Smooth muscle cell (in vitro differentiated cells): ENCODE measurements at regions not wholly inside any gene's neighbourhood (a gene's known extent, or its start where the extent isn't known, plus 50 kb on each side); places are given as distances from the start of the nearest gene placed in this dataset.

Experiments
- DNase-seq: peaks from one replicate; lab custom pipeline; 2025; ENCODE audit not compliant: unreplicated experiment; lab: John Stamatoyannopoulos, UW
- H2AFZ ChIP-seq: fragments of 200-600 bp; sonication (generic); 2 replicates; pipeline ENCODE4 v1.6.0; 2016; ENCODE audit warnings: antibody characterized with exemption, low read depth, mild to moderate bottlenecking
- H3F3A ChIP-seq: fragments of 200-600 bp; sonication (generic); 2 replicates; pipeline ENCODE4 v1.6.0; 2017; ENCODE audit warnings: antibody characterized with exemption, low read depth
- H3K27ac ChIP-seq: fragments of 200-600 bp; sonication (generic); 2 replicates; pipeline ENCODE4 v1.5.1; 2016; ENCODE audit warnings: low read depth, mild to moderate bottlenecking
- H3K27me3 ChIP-seq: fragments of 200-600 bp; sonication (generic); 2 replicates; pipeline ENCODE4 v1.6.1; 2016; ENCODE audit warnings: low read depth, mild to moderate bottlenecking
- H3K36me3 ChIP-seq: fragments of 200-600 bp; sonication (generic); 2 replicates; pipeline ENCODE4 v1.5.1; 2016; ENCODE audit warnings: low read depth
- H3K4me1 ChIP-seq: fragments of 200-600 bp; sonication (generic); 2 replicates; pipeline ENCODE4 v1.5.1; 2016; ENCODE audit warnings: low read depth
- H3K4me2 ChIP-seq: fragments of 200-600 bp; sonication (generic); 2 replicates; pipeline ENCODE4 v1.6.0; 2016; ENCODE audit warnings: mild to moderate bottlenecking
- H3K4me3 ChIP-seq: fragments of 200-600 bp; sonication (generic); 2 replicates; pipeline ENCODE4 v1.5.1; 2016; ENCODE audit warnings: mild to moderate bottlenecking
- H3K79me2 ChIP-seq: fragments of 200-600 bp; sonication (generic); 2 replicates; pipeline ENCODE4 v1.6.0; 2016; ENCODE audit warnings: low read depth, mild to moderate bottlenecking
- H3K9ac ChIP-seq: fragments of 200-600 bp; sonication (generic); 2 replicates; pipeline ENCODE4 v1.6.0; 2016; ENCODE audit warnings: low read depth
- H3K9me3 ChIP-seq: fragments of 200-600 bp; sonication (generic); replicated peaks from 2 replicates; pipeline ENCODE4 v1.5.1; 2016; ENCODE audit warnings: low read depth
- H4K20me1 ChIP-seq: fragments of 200-600 bp; sonication (generic); 2 replicates; pipeline ENCODE4 v1.6.0; 2016; ENCODE audit warnings: low read depth
- WGBS: methylation state at CpG from one replicate; pipeline ENCODE4 v1.1.7; 2016; ENCODE audit warnings: low lambda C conversion rate; 5-methylcytosine and 5-hydroxymethylcytosine counted together
- TF ChIP-seq, protein P1 (sequence below): fragments of 200-600 bp; sonication (generic); IDR thresholded peaks from 2 replicates; pipeline ENCODE4 v1.5.1; 2017; ENCODE audit warnings: borderline replicate concordance, mild to moderate bottlenecking, antibody characterized with exemption; ENCODE audit not compliant: insufficient read depth, poor library complexity, severe bottlenecking

DNA sequence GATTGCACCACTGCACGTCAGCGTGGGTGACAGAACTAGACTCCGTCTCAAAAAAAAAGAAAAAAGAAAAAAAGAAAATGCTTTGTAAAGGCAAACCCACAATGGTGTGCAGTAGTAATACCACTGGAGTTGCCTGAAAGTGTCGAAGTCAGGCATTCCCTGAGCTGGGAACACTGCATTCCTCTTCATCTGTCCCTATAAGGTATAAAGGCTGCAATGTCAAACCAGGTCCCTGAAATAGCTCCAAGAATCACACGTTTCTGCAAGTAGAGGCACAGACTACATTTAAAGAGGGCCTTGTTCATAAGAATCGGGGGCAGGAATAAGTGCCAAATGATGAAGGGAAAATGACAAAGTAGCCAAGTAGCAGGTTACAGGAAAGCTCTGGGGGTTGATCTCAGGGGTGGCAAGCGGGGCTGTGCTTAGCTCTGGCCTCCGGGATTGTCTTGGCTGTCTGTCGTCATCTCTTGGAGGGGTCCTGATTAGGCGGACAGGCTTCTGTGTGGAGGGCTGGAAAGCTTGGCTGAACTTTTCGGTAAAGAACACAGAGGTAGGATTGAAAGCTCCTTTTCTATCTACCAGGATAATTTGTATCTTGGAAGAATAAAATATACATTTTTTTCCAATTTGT is 109.1 kb downstream of the PFKFB3 start:
- Histone ChIP-seq H3K4me3 (no peak overlapping the region), H3K79me2 (no peaks in the 10 kb centered on the region), H3K9ac (no peak overlapping the region), H2AFZ (no peak overlapping the region), H4K20me1 (no peaks in the 10 kb centered on the region), H3K27me3 (no peaks in the 10 kb centered on the region), H3K4me2 (no peak overlapping the region), H3K9me3 (no peaks in the 10 kb centered on the region), H3K4me1 (no peaks in the 10 kb centered on the region), H3K27ac (no peak overlapping the region), H3K36me3 (no peaks in the 10 kb centered on the region), H3F3A (no peaks in the 10 kb centered on the region)
- DNase-seq = no peak
- TF ChIP-seq, protein P1, sequence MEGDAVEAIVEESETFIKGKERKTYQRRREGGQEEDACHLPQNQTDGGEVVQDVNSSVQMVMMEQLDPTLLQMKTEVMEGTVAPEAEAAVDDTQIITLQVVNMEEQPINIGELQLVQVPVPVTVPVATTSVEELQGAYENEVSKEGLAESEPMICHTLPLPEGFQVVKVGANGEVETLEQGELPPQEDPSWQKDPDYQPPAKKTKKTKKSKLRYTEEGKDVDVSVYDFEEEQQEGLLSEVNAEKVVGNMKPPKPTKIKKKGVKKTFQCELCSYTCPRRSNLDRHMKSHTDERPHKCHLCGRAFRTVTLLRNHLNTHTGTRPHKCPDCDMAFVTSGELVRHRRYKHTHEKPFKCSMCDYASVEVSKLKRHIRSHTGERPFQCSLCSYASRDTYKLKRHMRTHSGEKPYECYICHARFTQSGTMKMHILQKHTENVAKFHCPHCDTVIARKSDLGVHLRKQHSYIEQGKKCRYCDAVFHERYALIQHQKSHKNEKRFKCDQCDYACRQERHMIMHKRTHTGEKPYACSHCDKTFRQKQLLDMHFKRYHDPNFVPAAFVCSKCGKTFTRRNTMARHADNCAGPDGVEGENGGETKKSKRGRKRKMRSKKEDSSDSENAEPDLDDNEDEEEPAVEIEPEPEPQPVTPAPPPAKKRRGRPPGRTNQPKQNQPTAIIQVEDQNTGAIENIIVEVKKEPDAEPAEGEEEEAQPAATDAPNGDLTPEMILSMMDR = no peak
- 90% methylated on average over 11 of the region's 11 CpGs for WGBS

DNA sequence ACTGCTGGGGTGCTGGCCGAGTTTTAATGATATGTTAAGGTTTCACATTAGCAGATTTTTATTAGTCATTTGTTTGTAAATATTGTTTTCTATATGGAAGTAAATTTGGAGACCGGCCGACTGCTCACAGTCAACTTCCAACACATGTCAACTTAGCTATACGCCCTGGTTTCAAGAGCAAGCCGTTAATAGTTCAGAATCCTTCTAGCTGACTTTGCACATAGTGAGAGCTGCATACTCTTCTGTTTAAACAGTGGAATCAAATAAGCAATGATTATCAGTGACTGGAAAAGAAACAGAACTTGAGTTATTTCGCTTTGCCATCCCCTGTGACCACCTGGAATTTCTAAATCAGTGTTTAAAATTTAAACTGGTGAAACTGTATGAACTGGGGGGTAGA is 109.9 kb downstream of the PFKFB3 start:
- Histone ChIP-seq H2AFZ (no peak overlapping the region), H3K4me3 (no peak overlapping the region), H3K4me1 (no peaks in the 10 kb centered on the region), H3K9ac (no peak overlapping the region), H3K4me2 (no peak overlapping the region), H3K27me3 (no peaks in the 10 kb centered on the region), H3K36me3 (no peaks in the 10 kb centered on the region), H4K20me1 (no peaks in the 10 kb centered on the region), H3F3A (no peaks in the 10 kb centered on the region), H3K27ac (no peak overlapping the region), H3K79me2 (no peaks in the 10 kb centered on the region), H3K9me3 (no peaks in the 10 kb centered on the region)
- TF ChIP-seq, protein P1 = no peak
- 82% methylated on average over 6 of the region's 6 CpGs for WGBS
- DNase-seq = no peak

DNA sequence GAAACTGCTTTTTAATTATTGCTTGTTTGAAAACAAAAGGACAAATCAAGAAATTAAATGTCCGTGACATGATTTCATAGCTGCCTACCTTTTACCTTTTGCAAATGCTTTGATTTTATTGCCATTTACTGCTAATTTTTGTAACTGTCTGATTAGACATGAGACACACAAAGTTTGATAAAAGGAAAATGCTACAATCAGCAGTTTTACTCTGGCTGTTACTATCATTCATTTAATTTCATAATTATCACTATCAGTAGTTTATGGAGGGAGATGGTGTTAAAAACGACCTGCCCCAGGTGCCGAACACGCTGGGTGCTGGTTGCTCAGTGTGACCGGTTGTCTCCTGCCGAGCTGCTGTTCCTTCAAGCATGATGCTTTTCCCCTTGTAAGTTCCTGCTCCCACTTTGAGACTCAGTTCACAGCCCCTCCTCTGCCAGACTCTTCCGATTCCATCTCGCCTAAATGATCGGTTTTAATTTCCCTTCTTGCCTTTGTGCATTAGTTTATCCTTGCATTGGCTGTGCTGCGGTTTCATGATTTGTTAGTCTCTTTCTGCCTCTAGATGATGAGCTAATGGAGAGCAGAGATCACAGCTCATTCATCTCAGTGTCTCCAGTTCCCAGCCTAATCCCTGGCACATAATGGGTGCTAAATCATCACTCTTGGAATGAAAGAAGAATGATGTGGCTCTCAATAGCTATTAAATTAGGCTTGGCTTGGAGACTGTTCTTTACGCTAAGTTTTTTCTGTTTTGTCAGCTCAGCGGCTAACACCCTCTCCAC is 110.6 kb downstream of the PFKFB3 start:
- TF ChIP-seq, protein P1 = no peak

More for the DNA sequence above, 110.6 kb downstream of the PFKFB3 start:
- no peak overlapping the region for H3K9ac ChIP-seq
- WGBS = 91% methylated on average over 12 of the region's 12 CpGs
- H3K36me3 ChIP-seq = no peaks in the 10 kb centered on the region
- DNase-seq = no peak
- no peak overlapping the region for H3K4me2 ChIP-seq
- H3K9me3 ChIP-seq = no peaks in the 10 kb centered on the region
- H3K4me3 ChIP-seq = no peak overlapping the region
- no peaks in the 10 kb centered on the region for H3K27me3 ChIP-seq
- H3K27ac ChIP-seq = no peak overlapping the region
- no peaks in the 10 kb centered on the region for H3K79me2 ChIP-seq
- no peak overlapping the region for H2AFZ ChIP-seq
- H3K4me1 ChIP-seq = no peaks in the 10 kb centered on the region
- no peaks in the 10 kb centered on the region for H4K20me1 ChIP-seq
- H3F3A ChIP-seq = no peaks in the 10 kb centered on the region
